Kidney (tissue), 13 donors: ENCODE measurements at regions not wholly inside any gene's neighbourhood (a gene's known extent, or its start where the extent isn't known, plus 50 kb on each side); places are given as distances from the start of the nearest gene placed in this dataset.

Source experiments
- DNase-seq, 5 donors: peaks; one replicate each; pipeline ENCODE4 v3.0.0-alpha.2; 2013 to 2020
- FAIRE-seq: peaks from 2 replicates; lab custom pipeline; 2012; peaks lifted over from hg19 to GRCh38; lab: Jason Lieb, UNC
- H3K27ac ChIP-seq, 2 donors: one replicate each; pipeline ENCODE4 v1.7.0; 2013; ENCODE audit warnings: low read depth in 2 of 2, low read length in 2 of 2, inconsistent platforms in 1 of 2
- H3K27me3 ChIP-seq: one replicate; pipeline ENCODE4 v1.7.1; 2013; ENCODE audit warnings: low read length, inconsistent platforms; ENCODE audit not compliant: control insufficient read depth, insufficient read depth
- H3K36me3 ChIP-seq, 3 donors: one replicate each; pipeline versions ENCODE4 v1.7.0 to v1.7.1; 2013; ENCODE audit warnings: low read length in 3 of 3, control low read depth in 1 of 3, inconsistent platforms in 1 of 3; ENCODE audit not compliant: insufficient read depth in 3 of 3, control insufficient read depth in 2 of 3
- H3K4me1 ChIP-seq, 3 donors: one replicate each; pipeline versions ENCODE4 v1.7.0 to v1.7.1; 2013; ENCODE audit warnings: low read length in 3 of 3, inconsistent platforms in 1 of 3, low read depth in 1 of 3; ENCODE audit not compliant: control insufficient read depth in 2 of 3, insufficient read depth in 2 of 3
- H3K4me3 ChIP-seq, 3 donors: one replicate each; pipeline versions ENCODE4 v1.7.0 to v1.8.1; 2013; ENCODE audit warnings: low read length in 3 of 3, control low read depth in 1 of 3, inconsistent platforms in 1 of 3
- H3K9ac ChIP-seq, 3 donors: one replicate each; pipeline versions ENCODE4 v1.7.0 to v1.7.1; 2013; ENCODE audit warnings: low read length in 3 of 3, control low read depth in 1 of 3, inconsistent platforms in 1 of 3
- H3K9me3 ChIP-seq, 3 donors: one replicate each; pipeline versions ENCODE4 v1.7.0 to v1.7.1; 2013; ENCODE audit warnings: low read length in 3 of 3, control low read depth in 1 of 3, inconsistent platforms in 1 of 3; ENCODE audit not compliant: control insufficient read depth in 2 of 3, insufficient read depth in 1 of 3
- intact Hi-C: fragments of 100-400 bp; cut with DNase I; formaldehyde crosslinking; loops from one replicate; pipeline ENCODE4 v1.11.1; 2022
- TF ChIP-seq, protein P1 (sequence below): IDR thresholded peaks from 3 replicates; pipeline ENCODE4 v1.5.1; 2012; ENCODE audit warnings: mild to moderate bottlenecking, moderate library complexity, borderline replicate concordance; ENCODE audit not compliant: insufficient read depth; ENCODE audit errors: extremely low read depth
- donor health status: control.
- donor health status: control.
- donor health status: control.
- donor health status: control.
- donor health status: control.
- donor health status: DM: yes; HTN: yes; CAD: no.
- donor health status: Normal renal cell carcinoma (clear cell type).

DNA sequence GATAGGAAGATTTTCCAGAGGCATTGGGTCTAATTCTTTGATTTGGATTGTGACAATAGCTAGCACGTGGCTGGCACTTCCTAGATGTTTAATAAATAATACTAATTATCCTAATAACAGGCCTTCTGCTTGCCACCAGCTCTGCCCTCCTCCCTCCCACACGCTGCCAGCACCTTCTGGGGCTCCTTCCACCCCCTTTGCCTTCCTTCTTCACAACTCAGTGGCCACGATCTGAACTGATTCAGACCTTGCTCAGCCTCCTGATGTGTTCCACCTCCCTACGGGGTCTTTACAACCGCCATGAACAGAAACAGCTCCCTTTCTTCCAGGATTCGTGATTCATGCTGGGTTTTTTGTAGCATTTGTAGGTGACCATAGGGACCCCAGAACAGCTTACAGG, 310.3 kb upstream of the HS6ST1 start:
- no peak for FAIRE-seq
- H3K4me1 ChIP-seq = no peaks in the 10 kb centered on the region
- H3K9ac ChIP-seq = no peak overlapping the region
- intact Hi-C loops = no loop called here
- no peak overlapping the region for H3K27ac ChIP-seq
- no peak overlapping the region for H3K4me3 ChIP-seq
- H3K36me3 ChIP-seq = no peaks in the 10 kb centered on the region
- no peaks in the 10 kb centered on the region for H3K27me3 ChIP-seq
- H3K9me3 ChIP-seq = no peaks in the 10 kb centered on the region
- TF ChIP-seq, protein P1, sequence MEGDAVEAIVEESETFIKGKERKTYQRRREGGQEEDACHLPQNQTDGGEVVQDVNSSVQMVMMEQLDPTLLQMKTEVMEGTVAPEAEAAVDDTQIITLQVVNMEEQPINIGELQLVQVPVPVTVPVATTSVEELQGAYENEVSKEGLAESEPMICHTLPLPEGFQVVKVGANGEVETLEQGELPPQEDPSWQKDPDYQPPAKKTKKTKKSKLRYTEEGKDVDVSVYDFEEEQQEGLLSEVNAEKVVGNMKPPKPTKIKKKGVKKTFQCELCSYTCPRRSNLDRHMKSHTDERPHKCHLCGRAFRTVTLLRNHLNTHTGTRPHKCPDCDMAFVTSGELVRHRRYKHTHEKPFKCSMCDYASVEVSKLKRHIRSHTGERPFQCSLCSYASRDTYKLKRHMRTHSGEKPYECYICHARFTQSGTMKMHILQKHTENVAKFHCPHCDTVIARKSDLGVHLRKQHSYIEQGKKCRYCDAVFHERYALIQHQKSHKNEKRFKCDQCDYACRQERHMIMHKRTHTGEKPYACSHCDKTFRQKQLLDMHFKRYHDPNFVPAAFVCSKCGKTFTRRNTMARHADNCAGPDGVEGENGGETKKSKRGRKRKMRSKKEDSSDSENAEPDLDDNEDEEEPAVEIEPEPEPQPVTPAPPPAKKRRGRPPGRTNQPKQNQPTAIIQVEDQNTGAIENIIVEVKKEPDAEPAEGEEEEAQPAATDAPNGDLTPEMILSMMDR = no peak
- peak in 1 of 5 donors; percentile 26 for DNase-seq

DNA sequence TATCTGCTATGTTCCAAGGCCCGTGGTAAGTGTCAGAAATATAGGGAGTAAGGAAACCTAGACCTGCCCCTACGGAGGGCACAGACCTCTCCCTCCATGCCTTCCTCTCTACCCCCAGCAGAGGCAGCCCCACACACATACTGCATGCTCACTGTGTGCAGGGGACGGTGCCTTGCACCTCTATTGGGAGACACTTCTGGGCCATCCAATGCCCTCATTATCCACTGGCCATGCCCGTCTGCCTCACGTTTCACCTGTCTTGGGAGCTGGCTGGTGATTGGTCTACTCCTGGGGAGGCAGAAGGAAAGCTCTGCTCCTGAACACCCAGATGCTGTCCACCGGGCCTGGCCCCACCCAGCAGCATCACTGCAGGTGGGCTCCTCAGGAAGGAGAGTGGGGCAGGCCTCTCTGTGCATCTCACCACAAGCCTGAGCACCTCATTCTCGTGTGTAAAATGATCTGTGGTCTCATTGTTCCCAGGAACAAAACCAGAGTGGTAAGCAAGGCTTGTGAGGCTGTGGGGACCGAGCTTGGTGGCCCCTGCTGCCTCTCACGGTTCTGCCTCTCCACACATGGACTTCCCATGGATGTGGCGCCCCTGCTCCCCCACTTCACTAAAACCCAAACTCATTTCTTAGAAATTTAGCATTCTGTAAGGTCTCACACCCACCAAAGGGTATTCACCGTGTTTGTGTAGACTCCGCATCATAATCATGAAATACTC, 312.5 kb upstream of the HS6ST1 start:
- TF ChIP-seq, protein P1 = no peak
- intact Hi-C loops = no loop called here
- H3K27ac ChIP-seq = no peak overlapping the region
- no peaks in the 10 kb centered on the region for H3K9me3 ChIP-seq
- DNase-seq = peak in 2 of 5 donors; percentile 28 to 56
- H3K4me3 ChIP-seq = no peak overlapping the region
- no peaks in the 10 kb centered on the region for H3K27me3 ChIP-seq
- no peak for FAIRE-seq
- H3K36me3 ChIP-seq = no peaks in the 10 kb centered on the region
- no peak overlapping the region for H3K9ac ChIP-seq
- H3K4me1 ChIP-seq = no peaks in the 10 kb centered on the region

- no peaks in the 10 kb centered on the region for H3K36me3 ChIP-seq
- no peak for FAIRE-seq
- no peaks in the 10 kb centered on the region for H3K9me3 ChIP-seq
- TF ChIP-seq, protein P1 = no peak
- no peaks in the 10 kb centered on the region for H3K4me1 ChIP-seq
- intact Hi-C loops = no loop called here
- H3K27me3 ChIP-seq = no peaks in the 10 kb centered on the region
- DNase-seq = peak in 2 of 5 donors; percentile 8 to 41
- no peak overlapping the region for H3K9ac ChIP-seq
- no peak overlapping the region for H3K4me3 ChIP-seq
- H3K27ac ChIP-seq = no peak overlapping the region
These were observed 313.2 kb upstream of the HS6ST1 start for GRCh38 chr2:128631698-128632500.
